ENCODE measurements at regions not wholly inside any gene's neighbourhood (a gene's known extent, or its start where the extent isn't known, plus 50 kb on each side); places are given as distances from the start of the nearest gene placed in this dataset.
A peak's percentile ranks its signal among the peaks of the same experiment; 100 is the strongest.

DNA sequence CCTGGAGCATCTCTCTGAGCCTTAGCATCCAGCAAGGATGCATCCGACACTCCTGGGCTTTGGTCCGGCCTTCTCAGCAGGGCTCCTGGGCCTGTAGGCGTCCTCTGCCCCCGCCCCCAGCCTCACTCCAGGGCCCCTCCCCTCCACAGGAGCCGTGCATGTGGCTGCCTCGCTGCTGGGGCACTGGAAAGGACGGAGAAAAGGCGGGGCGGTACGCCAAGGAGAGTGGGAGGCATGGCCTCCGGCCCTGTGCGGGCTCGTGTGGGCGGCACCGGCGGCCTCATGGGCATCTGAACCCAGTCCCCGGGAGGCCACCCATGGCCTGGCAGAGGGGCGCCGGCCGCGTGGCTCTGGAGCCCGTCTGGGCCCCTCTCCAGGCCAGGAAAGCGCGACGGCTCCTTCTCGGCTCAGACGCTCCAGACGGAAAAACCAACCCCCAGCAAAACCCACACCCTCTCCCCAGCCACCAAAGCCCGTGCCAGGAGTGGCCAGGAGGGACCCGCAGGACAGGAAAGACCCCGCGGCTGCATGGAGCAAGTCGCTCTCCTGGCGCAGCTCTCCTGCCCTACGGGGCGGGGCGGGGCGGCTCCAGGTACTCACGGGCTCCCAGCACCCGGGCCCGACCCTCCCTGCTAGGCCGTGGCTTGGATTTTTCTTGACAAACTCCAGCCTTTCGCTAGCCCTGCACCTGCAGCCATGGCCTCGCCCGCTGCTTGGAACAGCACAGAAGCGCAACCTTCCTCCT, 419.9 kb downstream of the QKI start:
- peaks cover 43 to 63% of the 10 kb centered on the region in 2 experiments for H3K27me3 ChIP-seq (ENCODE audit: control insufficient read depth in 2 of 2, insufficient read depth in 2 of 2, low read length in 2 of 2)
- 10% methylated on average over 38 of the region's 46 CpGs for WGBS (ENCODE audit: insufficient coverage, low coverage, missing lambda C conversion rate)

DNA sequence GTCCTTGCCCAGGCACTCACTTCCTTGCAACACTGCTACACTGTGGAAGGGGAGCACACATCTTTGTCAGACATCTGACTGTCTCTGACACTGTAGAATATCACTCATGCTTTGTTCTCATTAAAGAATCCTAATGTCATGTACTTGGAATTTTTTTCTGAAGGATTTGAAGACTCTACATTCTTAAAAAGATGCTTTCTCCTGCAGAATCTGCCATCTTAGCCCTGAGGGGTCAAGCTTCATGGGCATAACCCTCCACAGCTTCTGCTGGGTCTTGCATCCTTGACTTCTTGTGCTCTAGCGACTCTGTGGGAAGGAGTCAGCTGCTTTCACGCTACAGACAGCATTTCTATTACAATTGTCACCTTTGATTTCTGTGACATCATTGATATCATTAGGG, 417.2 kb downstream of the QKI start:
- H3K9ac ChIP-seq (ENCODE audit: insufficient read depth in 1 of 2, low read depth in 2 of 2, low read length in 2 of 2), result no peak overlapping the region
- no peaks in the 10 kb centered on the region for H3K9me1 ChIP-seq (ENCODE audit: control insufficient read depth, insufficient read depth, low read length)
- ATAC-seq (no peak), FAIRE-seq (no peak), DNase-seq (ENCODE audit: extremely low read depth in 1 of 4, low spot score in 3 of 4) (no peak)
- H3K4me3 ChIP-seq, result no peak overlapping the region
- no peak overlapping the region for H3K4me2 ChIP-seq (ENCODE audit: insufficient read depth, low read length)
- POLR2A ChIA-PET, result no interaction called here
- intact Hi-C loops (cut with micrococcal nuclease) (no loop called here), in situ Hi-C loops (cut with MboI) (no loop called here)
- BruUV-seq (replicated peaks), result no TSS peak
- H3K9me3 ChIP-seq (replicated peaks; ENCODE audit: control insufficient read depth, insufficient read depth, low read depth, low read length), result no peaks in the 10 kb centered on the region
- CTCF ChIA-PET (ENCODE audit: low intra/inter-chr PET ratio), result no interaction called here
- H2AFZ ChIP-seq (ENCODE audit: low read depth, low read length), result no peak overlapping the region
- 0% methylated on average over 2 of the region's 2 CpGs for WGBS (ENCODE audit: insufficient coverage, low coverage, missing lambda C conversion rate)
- peaks cover 0 to 9% of the 10 kb centered on the region in 2 experiments; a peak in 1 of 5 replicates for H3K4me1 ChIP-seq (replicated peaks in 1 of 2; ENCODE audit: control insufficient read depth in 2 of 2, insufficient read depth in 2 of 2, low read length in 2 of 2)
- no peaks in the 10 kb centered on the region for H4K20me1 ChIP-seq (replicated peaks; ENCODE audit: control insufficient read depth, insufficient read depth, low read length)
- peaks cover 57 to 71% of the 10 kb centered on the region in 2 experiments for H3K27me3 ChIP-seq (ENCODE audit: control insufficient read depth in 2 of 2, insufficient read depth in 2 of 2, low read length in 2 of 2)
- H3K79me2 ChIP-seq (ENCODE audit: control insufficient read depth, insufficient read depth, low read length), result no peaks in the 10 kb centered on the region
- no peak overlapping the region for H3K27ac ChIP-seq (ENCODE audit: extremely low read depth, low read depth, low read length)
- H3K36me3 ChIP-seq (ENCODE audit: control insufficient read depth, insufficient read depth, low read length), result no peaks in the 10 kb centered on the region
- no peak for TF ChIP-seq TRIM28 (IDR thresholded peaks at IDR 0.05)
- no peak for TF ChIP-seq FOXJ3 (CRISPR knock-in tag; IDR thresholded peaks at IDR 0.05)
- TF ChIP-seq, protein P1, sequence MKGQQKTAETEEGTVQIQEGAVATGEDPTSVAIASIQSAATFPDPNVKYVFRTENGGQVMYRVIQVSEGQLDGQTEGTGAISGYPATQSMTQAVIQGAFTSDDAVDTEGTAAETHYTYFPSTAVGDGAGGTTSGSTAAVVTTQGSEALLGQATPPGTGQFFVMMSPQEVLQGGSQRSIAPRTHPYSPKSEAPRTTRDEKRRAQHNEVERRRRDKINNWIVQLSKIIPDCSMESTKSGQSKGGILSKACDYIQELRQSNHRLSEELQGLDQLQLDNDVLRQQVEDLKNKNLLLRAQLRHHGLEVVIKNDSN (CRISPR knock-in tag; IDR thresholded peaks at IDR 0.05), result no peak
- no peak for TF ChIP-seq XRCC5 (IDR thresholded peaks at IDR 0.05; ENCODE audit: low read depth, low read length)
- TF ChIP-seq, protein P2, sequence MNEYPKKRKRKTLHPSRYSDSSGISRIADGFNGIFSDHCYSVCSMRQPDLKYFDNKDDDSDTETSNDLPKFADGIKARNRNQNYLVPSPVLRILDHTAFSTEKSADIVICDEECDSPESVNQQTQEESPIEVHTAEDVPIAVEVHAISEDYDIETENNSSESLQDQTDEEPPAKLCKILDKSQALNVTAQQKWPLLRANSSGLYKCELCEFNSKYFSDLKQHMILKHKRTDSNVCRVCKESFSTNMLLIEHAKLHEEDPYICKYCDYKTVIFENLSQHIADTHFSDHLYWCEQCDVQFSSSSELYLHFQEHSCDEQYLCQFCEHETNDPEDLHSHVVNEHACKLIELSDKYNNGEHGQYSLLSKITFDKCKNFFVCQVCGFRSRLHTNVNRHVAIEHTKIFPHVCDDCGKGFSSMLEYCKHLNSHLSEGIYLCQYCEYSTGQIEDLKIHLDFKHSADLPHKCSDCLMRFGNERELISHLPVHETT (CRISPR knock-in tag; conservative IDR thresholded peaks at IDR 0.05 in 1 of 2, IDR thresholded peaks at IDR 0.05 in 1 of 2), result no peak
- TF ChIP-seq SMARCB1 (IDR thresholded peaks at IDR 0.05; ENCODE audit: insufficient read length, low read depth), result no peak
- no peak for TF ChIP-seq ZNF133 (CRISPR knock-in tag; IDR thresholded peaks at IDR 0.05)
- no peak for TF ChIP-seq ZNF274 (IDR thresholded peaks at IDR 0.05; ENCODE audit: borderline replicate concordance, low read depth, low read length)
- TF ChIP-seq, protein P3, sequence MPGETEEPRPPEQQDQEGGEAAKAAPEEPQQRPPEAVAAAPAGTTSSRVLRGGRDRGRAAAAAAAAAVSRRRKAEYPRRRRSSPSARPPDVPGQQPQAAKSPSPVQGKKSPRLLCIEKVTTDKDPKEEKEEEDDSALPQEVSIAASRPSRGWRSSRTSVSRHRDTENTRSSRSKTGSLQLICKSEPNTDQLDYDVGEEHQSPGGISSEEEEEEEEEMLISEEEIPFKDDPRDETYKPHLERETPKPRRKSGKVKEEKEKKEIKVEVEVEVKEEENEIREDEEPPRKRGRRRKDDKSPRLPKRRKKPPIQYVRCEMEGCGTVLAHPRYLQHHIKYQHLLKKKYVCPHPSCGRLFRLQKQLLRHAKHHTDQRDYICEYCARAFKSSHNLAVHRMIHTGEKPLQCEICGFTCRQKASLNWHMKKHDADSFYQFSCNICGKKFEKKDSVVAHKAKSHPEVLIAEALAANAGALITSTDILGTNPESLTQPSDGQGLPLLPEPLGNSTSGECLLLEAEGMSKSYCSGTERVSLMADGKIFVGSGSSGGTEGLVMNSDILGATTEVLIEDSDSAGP (CRISPR knock-in tag; IDR thresholded peaks at IDR 0.05), result no peak

More for the DNA sequence above, 419.9 kb downstream of the QKI start:
- Histone ChIP-seq H2AFZ (ENCODE audit: low read depth, low read length) (0 out of 2 replicates have a peak overlapping the region, but pooled peaks have one; percentile 18), H3K27ac (ENCODE audit: extremely low read depth, low read depth, low read length) (no peak overlapping the region), H3K4me1 (replicated peaks in 1 of 2; ENCODE audit: control insufficient read depth in 2 of 2, insufficient read depth in 2 of 2, low read length in 2 of 2) (peaks cover 4 to 9% of the 10 kb centered on the region in 2 experiments; a peak in 2 of 5 replicates), H3K9ac (ENCODE audit: insufficient read depth in 1 of 2, low read depth in 2 of 2, low read length in 2 of 2) (no peak overlapping the region), H3K4me2 (ENCODE audit: insufficient read depth, low read length) (no peak overlapping the region), H3K36me3 (ENCODE audit: control insufficient read depth, insufficient read depth, low read length) (no peaks in the 10 kb centered on the region), H3K79me2 (ENCODE audit: control insufficient read depth, insufficient read depth, low read length) (no peaks in the 10 kb centered on the region), H3K4me3 (no peak overlapping the region), H4K20me1 (replicated peaks; ENCODE audit: control insufficient read depth, insufficient read depth, low read length) (no peaks in the 10 kb centered on the region), H3K9me1 (ENCODE audit: control insufficient read depth, insufficient read depth, low read length) (no peaks in the 10 kb centered on the region), H3K9me3 (replicated peaks; ENCODE audit: control insufficient read depth, insufficient read depth, low read depth, low read length) (no peaks in the 10 kb centered on the region)
- peak; percentile 36; the same call in 2 of the 3 replicates for ATAC-seq
- no peak for DNase-seq (ENCODE audit: extremely low read depth in 1 of 4, low spot score in 3 of 4)
- intact Hi-C loops (cut with micrococcal nuclease) (no loop called here), in situ Hi-C loops (cut with MboI) (no loop called here)
- FAIRE-seq, result no peak
- ChIA-PET POLR2A (no interaction called here), CTCF (ENCODE audit: low intra/inter-chr PET ratio) (no interaction called here)
- TF ChIP-seq RAD51 (IDR thresholded peaks at IDR 0.05; ENCODE audit: borderline replicate concordance, low read depth) (no peak), EZH2 (IDR thresholded peaks at IDR 0.05; ENCODE audit: borderline replicate concordance, low read depth, low read length) (0 out of 2 replicates have a peak, but pooled peaks have one; percentile 66), ETV5 (CRISPR knock-in tag; IDR thresholded peaks at IDR 0.05; ENCODE audit: low read depth) (no peak), STAG1 (CRISPR knock-in tag; IDR thresholded peaks at IDR 0.05; ENCODE audit: borderline replicate concordance) (0 out of 2 replicates have a peak, but pooled peaks have one; percentile 17)
- BruUV-seq (replicated peaks), result no TSS peak

Measured in K562 (cell line).